ENCODE measurements at regions not wholly inside any gene's neighbourhood (a gene's known extent, or its start where the extent isn't known, plus 50 kb on each side); places are given as distances from the start of the nearest gene placed in this dataset.
"Not testable (repeated sequence)": the region's sequence is repeated elsewhere in the genome, so short reads cannot be mapped to it uniquely, and the experiment has no call there.

DNA sequence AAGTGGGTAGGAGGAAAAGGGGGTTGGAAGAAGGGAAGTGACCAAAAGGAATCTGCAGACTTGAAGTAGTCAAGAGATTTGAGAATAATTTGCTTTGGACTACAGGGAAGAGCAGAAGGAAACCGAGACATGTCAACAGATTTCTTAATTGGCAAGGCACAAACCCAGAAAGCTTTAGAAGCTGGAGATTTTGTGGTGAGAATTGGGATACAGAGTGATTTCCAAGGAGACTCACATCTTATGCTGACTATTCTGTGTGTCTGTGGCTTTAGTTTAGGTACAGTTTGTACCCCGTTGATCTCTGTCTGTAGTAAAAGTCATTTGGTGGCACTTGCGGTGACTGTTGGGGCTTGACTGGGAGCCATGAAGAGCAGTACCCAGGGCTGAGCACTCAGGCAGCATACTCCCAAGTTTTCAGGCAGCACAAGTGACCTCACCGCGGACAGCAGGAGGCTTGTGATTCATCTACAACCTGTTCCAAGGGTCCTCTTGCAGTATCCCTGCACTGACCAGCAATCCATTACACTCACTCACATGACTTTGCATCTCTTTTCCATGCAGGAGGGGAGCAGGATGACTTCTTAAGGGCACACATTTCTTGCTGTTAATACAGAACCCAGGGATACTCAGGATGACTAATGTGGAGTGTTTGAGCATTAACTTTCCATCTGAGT lies 97.1 kb upstream of the TNP1 start:
- no peak for DNase-seq

GRCh38 chr2:216951171-216951570 lies 91.3 kb upstream of the TNP1 start:
- DNase-seq, result no peak

- DNase-seq, result no peak
Observed at GRCh38 chr2:216950547-216950946, 90.7 kb upstream of the TNP1 start.

DNA sequence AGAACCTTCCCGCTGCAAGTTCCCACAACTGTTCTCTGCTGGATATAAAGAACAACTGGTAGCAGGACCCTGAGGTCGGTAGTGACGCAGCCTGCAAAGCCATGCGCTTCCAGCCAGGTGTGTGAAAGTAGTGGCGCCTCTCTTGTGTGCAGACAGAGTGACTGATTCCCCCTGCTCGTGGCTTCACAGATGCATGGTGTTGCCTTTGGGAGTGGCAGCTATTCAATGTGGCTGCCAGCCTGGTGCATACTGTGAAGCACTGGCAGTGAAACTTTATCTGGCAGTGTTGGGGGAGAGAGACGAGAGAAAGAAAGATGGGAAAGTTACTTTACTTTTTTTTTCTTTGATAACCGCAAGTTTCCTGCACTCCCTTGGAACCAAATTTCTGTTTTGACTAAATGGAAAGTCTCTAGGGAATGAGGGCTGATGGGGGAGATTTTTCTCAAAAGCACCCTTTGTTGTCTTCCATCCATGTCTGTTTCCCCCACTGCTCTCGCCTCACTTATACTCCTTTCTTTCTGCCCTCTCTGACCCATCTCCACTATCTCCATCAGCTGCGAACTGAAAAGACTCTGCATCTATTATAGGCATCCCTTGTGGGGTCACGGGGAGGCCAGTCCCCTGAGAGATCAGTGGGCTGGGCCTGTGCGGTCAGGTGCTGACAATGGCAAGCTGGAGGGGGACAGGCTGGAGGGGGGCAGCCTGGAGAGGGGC lies 90.0 kb upstream of the TNP1 start:
- DNase-seq, result no peak

- DNase-seq, result no peak
Observed at GRCh38 chr2:216947055-216947454, 87.2 kb upstream of the TNP1 start.

GRCh38 chr2:216944733-216945132 lies 84.9 kb upstream of the TNP1 start:
- DNase-seq, result no peak

DNA sequence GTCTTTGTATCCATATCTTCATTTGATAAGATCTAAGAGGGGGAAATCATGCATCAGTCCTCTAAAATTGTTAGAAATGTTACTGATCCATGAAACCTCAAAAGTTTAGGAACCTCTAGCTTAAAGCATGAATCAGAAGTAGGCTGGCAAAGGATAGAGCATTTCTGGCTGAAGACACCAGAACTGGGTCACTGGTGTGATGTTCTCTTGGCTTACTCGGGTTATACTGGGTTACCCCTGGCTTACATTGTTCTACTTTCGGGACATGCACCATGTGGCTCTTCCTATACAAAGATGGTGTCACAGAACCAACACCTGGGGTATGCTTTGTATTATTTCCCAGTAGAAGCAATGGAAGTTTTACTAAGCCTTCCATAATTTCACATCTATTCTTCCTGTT lies 83.2 kb upstream of the TNP1 start:
- no peak for DNase-seq

DNA sequence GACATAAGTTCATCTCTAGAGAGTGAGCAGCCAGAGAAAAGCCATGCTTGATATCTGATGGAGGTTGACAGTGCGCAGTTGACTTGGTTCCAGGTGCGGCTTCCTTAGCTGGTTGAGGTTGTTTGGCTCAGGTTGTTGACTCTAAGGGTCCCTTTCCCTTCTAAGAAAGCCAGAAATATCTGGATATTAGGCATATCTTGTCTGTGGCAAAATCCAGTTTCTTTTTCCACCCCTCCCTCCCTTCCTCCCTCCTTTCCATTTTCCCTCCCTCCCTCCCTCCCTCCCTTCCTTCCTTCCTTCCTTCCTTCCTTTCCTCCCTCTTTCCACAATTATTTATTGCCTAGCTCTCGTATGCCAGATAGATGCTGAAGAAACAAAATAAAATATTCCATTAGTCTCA lies 82.6 kb upstream of the TNP1 start:
- no peak for DNase-seq

DNA sequence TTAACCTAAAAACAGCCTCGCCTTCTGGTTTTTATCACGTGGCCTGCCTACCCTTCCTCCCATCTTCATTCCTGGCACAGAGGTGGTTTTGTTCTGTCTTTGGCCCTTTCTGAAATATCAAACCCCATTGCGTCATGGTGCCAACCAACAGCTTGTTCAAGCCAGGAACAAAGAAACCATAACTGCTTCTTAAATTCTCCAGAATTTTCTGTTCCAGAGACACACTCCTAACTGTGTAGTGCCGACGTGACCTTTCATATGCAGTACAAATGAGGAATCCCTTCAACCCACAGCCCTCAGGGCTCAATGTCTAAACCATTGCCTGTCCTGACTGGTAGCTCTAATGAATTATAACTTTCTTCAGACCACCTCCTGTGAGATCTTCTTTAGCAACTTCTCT lies 82.2 kb upstream of the TNP1 start:
- DNase-seq, result no peak

- no peak for DNase-seq
Observed at GRCh38 chr2:216936954-216937357, 77.1 kb upstream of the TNP1 start.

GRCh38 chr2:216934623-216935022 lies 74.8 kb upstream of the TNP1 start:
- DNase-seq, result no peak

DNA sequence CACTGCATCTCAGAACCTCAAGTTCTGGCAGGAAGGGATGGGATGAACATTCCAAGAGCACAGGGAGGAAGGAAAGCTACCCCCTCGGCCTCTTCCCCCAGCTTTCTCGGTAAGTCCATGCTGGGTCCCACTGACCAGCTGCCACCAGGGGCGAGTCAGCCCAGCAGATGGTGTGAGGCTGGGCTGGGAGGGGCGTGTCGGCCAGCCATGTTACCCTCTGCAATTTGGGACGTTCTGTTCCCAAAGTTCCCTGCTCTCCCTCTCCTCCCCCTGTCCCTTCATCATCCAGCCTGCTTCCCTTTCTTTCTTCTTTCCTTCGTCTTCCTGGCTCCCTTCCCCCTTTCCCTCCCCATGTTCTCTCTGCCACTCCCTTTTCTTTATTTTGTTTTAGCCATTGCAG lies 74.3 kb upstream of the TNP1 start:
- no peak for DNase-seq

GRCh38 chr2:216932863-216933548 lies 73.1 kb upstream of the TNP1 start:
- DNase-seq, result no peak

DNA sequence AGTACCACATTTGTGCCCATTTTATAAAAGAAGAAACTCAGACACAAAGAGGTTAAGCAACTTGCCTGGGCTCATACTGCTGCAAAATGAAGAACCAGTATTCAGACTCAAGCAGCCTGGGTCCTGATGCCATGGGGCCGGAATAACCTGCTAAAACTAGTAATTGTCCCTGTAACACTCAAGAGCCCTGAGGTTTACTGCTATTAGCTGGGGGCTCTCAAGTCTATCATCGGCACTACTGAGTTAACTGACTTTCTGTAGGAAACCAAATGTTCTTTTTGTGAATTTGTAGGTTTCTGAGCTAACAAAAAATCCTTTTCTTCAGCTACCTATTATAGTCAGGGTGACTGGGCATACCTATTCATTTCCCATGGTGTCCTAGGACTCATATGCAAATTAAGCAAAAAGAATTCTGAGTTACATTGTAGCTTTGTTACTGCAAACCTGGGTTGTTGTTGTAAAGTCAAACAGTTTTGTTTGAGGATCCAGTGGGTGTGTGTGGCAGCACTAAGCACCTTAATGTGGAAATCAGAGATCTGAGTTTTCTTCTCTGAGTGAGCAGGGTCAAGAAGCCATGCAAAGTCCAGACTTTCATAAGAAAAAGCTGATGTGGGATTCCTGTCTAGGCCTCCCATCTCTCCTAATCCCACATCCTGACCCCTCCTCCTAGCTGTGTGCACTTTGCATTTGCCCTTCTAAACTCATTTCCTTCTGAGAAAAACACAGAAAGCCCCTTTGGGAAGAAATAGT lies 72.4 kb upstream of the TNP1 start:
- no peak for DNase-seq

DNA sequence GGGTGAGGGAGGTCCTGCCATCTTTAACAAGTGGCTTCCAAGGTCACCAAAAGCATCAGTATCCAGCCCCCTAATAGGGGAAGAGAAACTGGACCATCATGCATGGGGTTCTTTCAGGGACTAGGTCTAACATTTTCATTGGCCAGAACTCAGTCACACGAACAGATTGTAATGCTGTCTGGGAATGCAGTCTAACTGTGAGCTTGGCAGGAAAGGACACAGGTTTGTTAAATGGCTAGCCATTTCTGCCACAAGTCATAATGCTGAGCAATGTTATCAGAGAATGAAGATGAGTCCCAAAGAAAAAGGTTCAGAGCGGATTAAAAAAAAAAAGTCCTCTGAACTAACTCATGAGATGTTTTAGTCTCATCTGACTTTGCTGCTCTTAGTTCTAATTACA lies 70.9 kb upstream of the TNP1 start:
- no peak for DNase-seq

DNA sequence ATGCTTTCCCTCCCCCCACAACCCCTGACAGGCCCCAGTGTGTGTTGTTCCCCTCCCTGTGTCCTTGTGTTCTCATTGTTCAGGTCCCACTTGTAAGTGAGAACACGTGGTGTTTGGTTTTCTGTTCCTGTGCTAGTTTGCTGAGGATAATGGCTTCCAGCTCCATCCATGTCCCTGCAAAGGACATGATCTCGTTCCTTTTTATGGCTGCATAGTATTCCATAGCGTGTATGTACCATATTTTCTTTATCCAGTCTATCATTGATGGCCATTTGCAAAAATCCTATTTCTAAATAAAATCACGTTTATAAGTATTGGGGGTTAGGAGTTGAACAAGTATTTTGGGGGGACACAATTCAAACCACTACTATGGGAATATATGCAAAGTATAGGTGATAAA lies 69.5 kb upstream of the TNP1 start:
- DNase-seq, result not testable (repeated sequence)

GRCh38 chr2:216927163-216927562 lies 67.3 kb upstream of the TNP1 start:
- DNase-seq, result no peak

GRCh38 chr2:216925636-216926366 lies 65.9 kb upstream of the TNP1 start:
- DNase-seq, result no peak

GRCh38 chr2:216925006-216925405 lies 65.1 kb upstream of the TNP1 start:
- DNase-seq, result no peak

GRCh38 chr2:216923706-216924105 lies 63.8 kb upstream of the TNP1 start:
- DNase-seq, result no peak

DNA sequence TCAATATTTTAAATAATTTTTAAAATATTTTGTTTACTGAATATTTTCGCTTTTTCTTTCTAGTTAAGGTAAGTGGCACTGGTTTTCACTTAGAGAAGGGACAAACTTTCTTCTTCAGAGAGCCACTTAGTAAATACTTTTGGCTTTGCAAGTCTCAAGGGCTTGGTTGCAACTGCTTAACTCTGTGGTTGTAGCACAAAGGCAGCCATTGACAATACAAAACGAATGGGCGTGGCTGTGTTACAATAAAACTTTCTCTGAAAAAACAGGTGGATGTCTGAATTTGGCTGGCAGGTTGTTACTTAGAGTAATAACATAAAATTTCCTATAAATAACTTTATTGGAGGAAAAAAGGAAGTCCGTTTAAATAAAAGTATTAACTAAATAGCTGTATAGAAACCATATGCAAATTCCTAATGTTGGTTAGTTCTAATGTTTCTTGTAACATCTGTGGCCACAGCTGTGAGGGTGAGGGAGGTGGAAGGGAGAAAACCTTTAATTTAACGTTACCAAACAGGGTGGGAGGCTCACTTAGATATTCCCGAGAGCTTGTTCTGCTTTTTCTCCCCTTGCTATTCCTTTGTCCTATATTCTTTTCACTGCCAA lies 62.4 kb upstream of the TNP1 start:
- DNase-seq, result no peak

DNA sequence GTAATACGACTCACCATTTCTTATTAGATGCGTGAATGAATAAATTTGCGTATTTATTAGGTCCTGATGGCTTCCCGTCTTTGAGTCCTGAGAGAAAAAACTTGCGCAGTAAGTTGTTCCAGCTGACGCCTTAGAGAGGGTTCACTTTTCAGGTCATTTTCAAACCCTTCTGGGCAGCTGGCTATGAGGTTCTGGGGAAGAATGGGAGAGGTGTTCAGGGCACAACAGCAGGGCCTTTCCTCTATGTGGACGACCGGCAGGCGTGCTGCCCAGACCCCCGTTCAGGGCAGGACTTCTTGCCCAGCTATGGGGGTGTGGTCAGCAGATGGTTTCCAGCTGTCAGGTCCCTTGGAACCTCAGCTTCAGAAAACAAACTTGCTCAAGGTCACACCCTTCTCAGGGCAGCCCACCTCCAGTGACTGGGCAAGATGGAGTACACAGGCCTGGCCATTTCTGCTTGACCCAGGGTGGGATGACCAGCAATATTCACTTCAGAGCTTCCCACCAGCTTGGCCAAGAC lies 61.1 kb upstream of the TNP1 start:
- DNase-seq, result no peak

Data from GF-D8 (cell line).